GM21381 (cell line): ENCODE measurements at regions not wholly inside any gene's neighbourhood (a gene's known extent, or its start where the extent isn't known, plus 50 kb on each side); places are given as distances from the start of the nearest gene placed in this dataset.

Experiments
- ATAC-seq: cut with Tn5 transposase; IDR thresholded peaks from one replicate; pipeline ENCODE4 v1.9.1; 2021; ENCODE audit warnings: mild to moderate bottlenecking, moderate library complexity; ENCODE audit not compliant: unreplicated experiment

- ATAC-seq: no peak
Measured at GRCh38 chr1:81409262-81409661, 391.5 kb upstream of the ADGRL2 start.

- no peak for ATAC-seq
Measured at GRCh38 chr1:81408419-81408818, 392.3 kb upstream of the ADGRL2 start.

GRCh38 chr1:81407000-81407821, 393.5 kb upstream of the ADGRL2 start:
- no peak for ATAC-seq

- ATAC-seq: no peak
Measured at GRCh38 chr1:81406292-81406999, 394.3 kb upstream of the ADGRL2 start.

- ATAC-seq: no peak
Measured at GRCh38 chr1:81398041-81398440, 402.7 kb upstream of the ADGRL2 start.

GRCh38 chr1:81392526-81393226, 408.1 kb upstream of the ADGRL2 start:
- ATAC-seq: no peak

- ATAC-seq: no peak
Measured at GRCh38 chr1:81391125-81391828, 409.5 kb upstream of the ADGRL2 start.

GRCh38 chr1:81388435-81388834, 412.3 kb upstream of the ADGRL2 start:
- no peak for ATAC-seq

- ATAC-seq: no peak
Measured at GRCh38 chr1:81387446-81387845, 413.3 kb upstream of the ADGRL2 start.

GRCh38 chr1:81382561-81382960, 418.2 kb upstream of the ADGRL2 start:
- ATAC-seq: no peak

- no peak for ATAC-seq
Measured at GRCh38 chr1:81381881-81382280, 418.9 kb upstream of the ADGRL2 start.

- ATAC-seq: no peak
Measured at GRCh38 chr1:81380436-81380835, 420.3 kb upstream of the ADGRL2 start.

- no peak for ATAC-seq
Measured at GRCh38 chr1:81379430-81379829, 421.3 kb upstream of the ADGRL2 start.

GRCh38 chr1:81377406-81377805, 423.3 kb upstream of the ADGRL2 start:
- no peak for ATAC-seq

- no peak for ATAC-seq
Measured at GRCh38 chr1:81375884-81376548, 424.7 kb upstream of the ADGRL2 start.

- ATAC-seq: no peak
Measured at GRCh38 chr1:81374481-81374880, 426.3 kb upstream of the ADGRL2 start.

GRCh38 chr1:81371864-81372263, 428.9 kb upstream of the ADGRL2 start:
- no peak for ATAC-seq

- no peak for ATAC-seq
Measured at GRCh38 chr1:81369833-81370232, 430.9 kb upstream of the ADGRL2 start.

- no peak for ATAC-seq
Measured at GRCh38 chr1:81366173-81366572, 434.6 kb upstream of the ADGRL2 start.

- no peak for ATAC-seq
Measured at GRCh38 chr1:81364088-81364487, 436.6 kb upstream of the ADGRL2 start.

GRCh38 chr1:81358151-81358550, 442.6 kb upstream of the ADGRL2 start:
- ATAC-seq: no peak
